ENCODE measurements at regions not wholly inside any gene's neighbourhood (a gene's known extent, or its start where the extent isn't known, plus 50 kb on each side); places are given as distances from the start of the nearest gene placed in this dataset.
A peak's percentile ranks its signal among the peaks of the same experiment; 100 is the strongest.
"Not testable (repeated sequence)": the region's sequence is repeated elsewhere in the genome, so short reads cannot be mapped to it uniquely, and the experiment has no call there.

DNA sequence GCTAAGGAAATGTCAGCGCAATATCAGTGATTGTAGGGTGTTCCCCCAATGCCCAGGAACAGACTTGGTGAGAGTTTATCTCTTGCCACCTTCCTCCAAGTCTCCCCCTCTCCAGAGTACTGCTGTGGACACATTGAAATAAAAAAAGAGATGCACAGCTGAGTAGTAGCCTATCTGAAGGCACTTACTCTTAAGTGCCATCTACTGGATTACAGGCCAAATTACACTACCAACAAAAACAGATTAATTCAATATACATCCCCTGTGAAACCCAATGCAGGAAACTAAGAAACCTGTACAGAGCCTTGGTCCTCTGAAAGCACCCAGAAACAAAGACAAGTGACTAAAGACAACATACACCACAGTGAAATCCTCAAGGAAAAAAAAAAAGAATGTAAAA, 460.3 kb downstream of the ZIC3 start:
- DNase-seq, result no peak

DNA sequence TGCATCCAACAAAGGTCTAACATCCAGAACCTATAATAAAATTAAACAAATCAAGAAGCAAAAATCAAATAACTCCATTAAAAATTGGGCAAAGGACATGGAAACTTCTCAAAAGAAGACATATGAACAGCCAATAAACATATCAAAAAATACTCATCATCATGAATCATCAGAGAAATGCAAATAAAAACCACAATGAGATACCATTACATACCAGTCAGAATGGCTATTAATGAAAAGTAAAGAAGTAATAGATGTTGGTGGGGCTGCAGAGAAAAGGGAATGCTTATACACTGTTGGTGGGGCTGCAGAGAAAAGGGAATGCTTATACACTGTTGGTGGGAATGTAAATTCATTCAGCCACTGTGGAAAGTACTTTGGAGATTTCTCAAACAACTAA, 465.8 kb downstream of the ZIC3 start:
- no peak for DNase-seq

GRCh38 chrX:138034136-138034535, 468.2 kb downstream of the ZIC3 start:
- no peak for DNase-seq

GRCh38 chrX:138037548-138037947, 471.6 kb downstream of the ZIC3 start:
- DNase-seq, result no peak

DNA sequence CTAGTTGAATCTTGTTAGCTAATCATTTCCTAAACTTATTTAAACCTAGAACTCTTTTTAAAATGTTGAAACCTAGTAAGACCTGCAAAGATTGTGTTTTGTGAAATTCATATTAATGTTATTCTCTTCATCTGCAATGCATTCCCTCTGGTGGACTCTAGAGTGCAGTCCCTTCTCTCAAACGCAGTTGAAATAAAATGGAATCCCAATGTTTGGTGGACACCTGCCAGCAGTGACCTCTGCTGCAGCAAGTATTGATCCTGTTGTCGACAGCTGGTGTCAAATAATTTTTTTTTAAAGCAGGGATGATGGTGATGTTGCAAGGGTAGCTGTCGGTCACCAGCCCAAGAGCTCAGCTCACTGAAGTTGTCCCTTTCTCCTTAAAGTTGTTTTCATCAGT, 492.0 kb downstream of the ZIC3 start:
- no peak for DNase-seq

- DNase-seq, result no peak
Observed at GRCh38 chrX:138058931-138059330, 493.0 kb downstream of the ZIC3 start.

DNA sequence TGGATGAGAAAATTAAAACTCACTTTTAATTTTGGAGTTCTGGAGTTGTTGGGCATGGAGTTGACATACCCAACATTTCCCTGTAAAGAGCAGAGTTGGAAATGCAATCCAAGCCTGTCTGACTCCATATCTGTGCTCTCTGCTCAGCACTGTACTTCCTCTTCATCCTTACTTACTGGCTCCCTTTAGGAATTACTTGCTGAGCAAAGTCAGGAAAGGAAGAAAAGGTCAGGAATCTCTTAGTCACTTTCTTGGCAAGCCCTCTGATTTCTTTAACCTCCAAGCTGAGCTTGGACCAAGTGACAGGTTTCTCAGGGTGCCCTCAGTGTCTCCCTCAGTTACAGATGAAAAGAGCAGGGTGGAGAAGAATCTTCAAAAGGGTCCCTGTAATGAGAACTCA, 501.5 kb downstream of the ZIC3 start:
- no peak for DNase-seq

DNA sequence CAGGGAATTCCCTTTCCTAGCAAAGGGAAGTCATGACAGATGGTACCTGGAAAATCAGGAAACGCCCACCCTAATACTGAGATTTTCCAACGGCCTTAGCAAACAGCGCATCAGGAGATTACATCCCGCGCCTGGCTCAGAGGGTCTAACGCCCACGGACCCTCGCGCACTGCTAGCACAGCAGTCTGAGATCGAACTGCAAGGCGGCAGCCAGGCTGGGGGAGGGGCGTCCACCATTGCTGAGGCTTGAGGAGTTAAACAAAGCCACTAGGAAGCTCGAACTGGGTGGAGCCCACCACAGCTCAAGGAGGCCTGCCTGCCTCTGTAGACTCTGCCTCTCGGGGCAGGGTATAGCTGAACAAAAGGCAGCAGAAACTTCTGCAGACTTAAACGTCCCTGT, 507.7 kb downstream of the ZIC3 start:
- no peak for DNase-seq

GRCh38 chrX:138082251-138082650, 516.3 kb downstream of the ZIC3 start:
- no peak for DNase-seq

DNA sequence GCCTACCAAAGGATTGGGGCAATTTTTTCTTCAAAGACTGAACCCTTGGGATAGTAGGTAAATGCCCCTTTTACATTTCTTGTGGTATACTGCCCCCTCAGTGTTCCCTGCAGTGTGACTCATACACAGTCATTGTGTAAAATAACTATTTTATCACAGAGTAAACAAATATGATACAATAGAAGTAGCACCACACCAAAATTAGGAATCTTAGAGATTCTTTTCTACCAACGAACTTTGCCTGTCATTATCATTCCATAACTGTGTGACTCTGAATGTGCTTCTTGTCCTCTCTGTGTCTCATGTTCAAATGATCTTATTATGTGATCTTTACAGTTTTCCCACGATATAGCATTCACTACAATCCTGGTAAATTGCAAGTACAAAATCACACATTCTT, 517.0 kb downstream of the ZIC3 start:
- DNase-seq, result no peak

DNA sequence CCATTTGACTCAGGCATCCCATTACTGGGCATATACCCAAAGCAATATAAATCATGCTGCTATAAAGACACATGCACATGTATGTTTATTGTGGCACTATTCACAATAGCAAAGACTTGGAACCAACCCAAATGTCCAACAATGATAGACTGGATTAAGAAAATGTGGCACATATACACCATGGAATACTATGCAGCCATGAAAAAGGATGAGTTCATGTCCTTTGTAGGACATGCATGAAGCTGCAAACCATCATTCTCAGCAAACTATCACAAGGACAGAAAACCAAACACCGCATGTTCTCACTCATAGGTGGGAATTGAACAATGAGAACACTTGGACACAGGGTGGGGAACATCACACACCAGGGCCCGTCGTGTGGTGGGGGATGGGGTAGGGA, 545.0 kb downstream of the ZIC3 start:
- not testable (repeated sequence) for DNase-seq

DNA sequence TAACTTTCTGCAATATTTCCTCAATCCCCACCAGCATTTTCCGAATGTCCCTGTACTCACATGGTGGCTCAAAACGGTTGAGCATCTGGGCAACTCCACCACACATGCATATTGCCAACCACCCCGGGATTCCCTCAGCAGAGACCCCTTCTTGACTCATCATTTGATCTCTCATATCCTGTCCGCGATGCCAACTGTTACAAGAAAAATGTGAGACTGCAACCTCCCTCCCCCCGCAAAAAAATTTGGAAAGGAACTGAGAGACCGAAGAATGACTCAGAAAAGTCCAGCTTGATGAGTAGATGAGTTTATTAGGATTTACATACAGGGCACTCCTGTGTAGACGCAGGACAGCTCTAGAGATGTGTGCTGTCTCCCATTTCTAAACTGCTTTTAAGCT, 561.4 kb downstream of the ZIC3 start:
- DNase-seq, result no peak

- DNase-seq, result peak in 1 of 2 donors; percentile 1
Observed at GRCh38 chrX:138128027-138128671, 562.2 kb downstream of the ZIC3 start.

- DNase-seq, result no peak
Observed at GRCh38 chrX:138150709-138151108, 560.8 kb downstream of the FGF13 start.

DNA sequence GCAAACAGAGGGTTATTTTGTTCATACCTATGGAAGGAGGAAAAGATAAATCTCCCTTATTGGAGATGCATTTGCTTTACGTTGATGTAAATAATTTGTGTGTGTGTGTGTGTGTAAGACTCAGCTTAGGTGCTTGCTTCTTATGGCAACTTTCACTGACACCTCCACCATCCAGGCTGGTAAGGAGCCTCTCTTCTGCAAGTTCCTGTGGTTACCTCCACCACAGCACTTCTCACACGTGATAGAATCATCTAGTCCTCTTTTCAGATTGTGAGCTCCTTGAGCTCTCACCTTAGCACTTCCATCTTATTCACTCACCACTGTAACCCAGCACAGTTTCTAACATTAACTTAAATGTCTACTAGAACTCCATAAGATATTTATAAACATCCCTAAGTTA, 553.7 kb downstream of the FGF13 start:
- DNase-seq, result no peak

GRCh38 chrX:138191998-138192397, 519.5 kb downstream of the FGF13 start:
- peak in 1 of 2 donors; percentile 1 for DNase-seq

DNA sequence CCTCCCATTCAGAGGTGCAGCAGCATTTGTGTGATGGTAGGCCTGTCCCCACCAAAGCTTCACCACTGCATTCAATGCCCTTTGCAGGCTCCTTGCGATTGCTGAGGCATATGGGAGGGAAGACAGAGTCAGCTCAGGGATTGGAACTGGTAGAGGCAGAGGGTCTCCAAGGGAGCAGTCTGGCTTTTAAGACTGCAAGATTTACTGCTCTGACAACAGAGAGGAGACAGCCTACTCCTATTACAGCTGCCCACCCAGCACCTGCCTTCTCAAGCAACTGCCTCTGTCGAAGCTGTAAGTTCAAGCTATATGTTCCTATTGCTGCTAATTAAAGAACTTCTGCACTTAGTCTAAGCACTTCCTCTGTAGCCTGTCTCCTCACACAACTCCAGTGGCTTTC, 481.8 kb downstream of the FGF13 start:
- DNase-seq, result no peak

DNA sequence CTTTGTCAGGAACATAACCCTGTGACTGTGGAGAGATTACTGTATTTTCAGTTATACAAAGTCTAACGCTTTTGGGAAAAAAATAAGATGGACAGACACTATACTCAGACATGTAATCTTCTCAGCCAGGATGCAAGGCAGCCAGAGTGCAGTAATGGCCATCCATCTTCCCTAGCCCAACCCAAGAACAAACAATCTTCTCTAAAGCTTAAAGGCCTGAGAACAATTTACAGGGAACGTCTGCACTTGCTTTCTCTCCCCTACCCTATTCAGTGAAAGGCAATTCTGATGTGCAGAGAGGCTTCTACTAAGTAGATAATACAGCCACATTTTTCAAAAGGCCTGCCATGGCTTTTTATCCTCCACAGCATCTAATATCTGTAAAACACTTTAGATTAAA, 471.3 kb downstream of the FGF13 start:
- DNase-seq, result no peak

DNA sequence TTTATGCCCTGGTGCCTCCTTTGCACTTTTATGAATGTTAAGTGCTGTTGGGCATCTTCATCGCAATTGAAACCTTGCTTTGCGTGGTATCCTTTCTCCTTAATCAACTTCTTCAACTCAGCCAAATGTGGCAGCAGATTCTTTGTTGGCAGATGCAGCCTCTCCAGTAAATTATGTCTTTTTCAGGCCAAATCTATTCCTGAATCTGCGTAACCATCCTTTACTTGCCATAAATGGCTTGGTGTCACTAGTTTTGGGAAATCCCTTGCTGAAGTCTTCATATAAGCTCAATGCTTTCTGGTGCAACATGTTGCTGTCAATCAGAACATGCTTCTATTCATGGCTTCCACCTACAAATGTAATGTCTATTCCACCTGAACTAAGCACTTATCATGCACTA, 457.5 kb downstream of the FGF13 start:
- no peak for DNase-seq

- DNase-seq, result no peak
Observed at GRCh38 chrX:138255373-138255772, 456.1 kb downstream of the FGF13 start.

DNA sequence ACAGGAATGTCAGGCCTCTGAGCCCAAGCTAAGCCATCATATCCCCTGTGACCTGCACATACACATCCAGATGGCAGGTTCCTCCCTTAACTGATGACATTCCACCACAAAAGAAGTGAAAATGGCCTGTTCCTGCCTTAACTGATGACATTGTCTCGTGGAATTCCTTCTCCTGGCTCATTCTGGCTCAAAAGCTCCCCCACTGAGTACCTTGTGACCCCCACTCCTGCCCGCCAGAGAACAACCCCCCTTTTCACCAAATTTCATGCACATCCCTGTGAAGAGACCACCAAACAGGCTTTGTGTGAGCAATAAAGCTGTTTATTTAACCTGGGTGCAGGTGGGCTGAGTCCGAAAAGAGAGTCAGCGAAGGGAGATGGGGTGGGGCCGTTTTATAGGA, 447.4 kb downstream of the FGF13 start:
- not testable (repeated sequence) for DNase-seq

DNA sequence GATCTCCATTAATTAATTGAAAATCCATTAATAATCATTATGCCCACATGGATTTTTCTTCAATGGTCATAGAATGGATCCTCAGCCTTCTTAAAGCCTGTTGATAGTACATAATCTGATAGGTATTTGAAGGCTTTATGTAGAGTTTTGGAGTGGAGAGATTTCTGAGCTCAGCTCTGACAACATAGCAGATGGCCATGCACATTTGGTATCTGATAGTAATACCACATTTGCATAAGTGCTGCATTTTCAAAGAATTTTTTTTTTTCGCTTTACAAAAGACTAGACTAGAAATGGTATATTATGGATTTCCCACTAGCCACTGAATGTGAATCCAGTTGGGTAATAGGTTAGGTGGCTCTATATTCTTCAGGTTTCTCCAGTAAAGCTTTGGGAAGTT, 440.6 kb downstream of the FGF13 start:
- DNase-seq, result no peak

DNA sequence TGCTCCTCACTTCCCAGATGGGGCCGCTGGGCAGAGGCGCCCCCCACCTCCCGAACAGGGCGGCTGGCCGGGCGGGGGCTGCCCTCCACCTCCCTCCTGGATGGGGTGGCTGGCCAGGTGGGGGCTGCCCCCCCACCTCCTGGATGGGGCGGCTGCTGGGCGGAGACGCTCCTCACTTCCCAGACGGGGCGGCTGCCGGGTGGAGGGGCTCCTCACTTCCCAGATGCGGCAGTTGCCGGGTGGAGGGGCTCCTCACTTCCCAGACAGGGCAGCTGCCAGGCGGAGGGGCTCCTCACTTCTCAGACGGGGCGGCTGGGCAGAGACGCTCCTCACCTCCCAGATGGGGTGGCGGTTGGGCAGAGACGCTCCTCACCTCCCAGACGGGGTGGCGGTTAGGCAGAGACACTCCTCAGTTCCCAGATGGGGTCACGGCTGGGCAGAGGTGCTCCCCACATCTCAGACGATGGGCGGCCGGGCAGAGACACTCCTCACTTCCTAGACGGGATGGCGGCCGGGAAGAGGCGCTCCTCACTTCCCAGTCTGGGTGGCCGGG, 428.8 kb downstream of the FGF13 start:
- DNase-seq, result not testable (repeated sequence)

GRCh38 chrX:138287205-138287877, 424.2 kb downstream of the FGF13 start:
- DNase-seq, result no peak

- no peak for DNase-seq
Observed at GRCh38 chrX:138294951-138295350, 416.6 kb downstream of the FGF13 start.
